Thyroid gland (tissue), 4 donors: ENCODE measurements at regions not wholly inside any gene's neighbourhood (a gene's known extent, or its start where the extent isn't known, plus 50 kb on each side); places are given as distances from the start of the nearest gene placed in this dataset.

Source experiments
- CTCF ChIP-seq, 6 experiments: fragments of 200-600 bp in 3 of 6; fragments of 450-650 bp in 3 of 6; sonication (generic) in 3 of 6; IDR thresholded peaks; one replicate each; pipeline ENCODE4 v1.5.1; 2016 to 2019; ENCODE audit warnings: antibody characterized with exemption in 6 of 6, mild to moderate bottlenecking in 2 of 6, inconsistent platforms in 1 of 6, moderate library complexity in 1 of 6
- POLR2A ChIP-seq, 2 donors: fragments of 450-650 bp; IDR thresholded peaks; one replicate each; pipeline ENCODE4 v1.6.1; 2017; ENCODE audit warnings: antibody characterized with exemption in 2 of 2, mild to moderate bottlenecking in 2 of 2, moderate library complexity in 1 of 2

DNA sequence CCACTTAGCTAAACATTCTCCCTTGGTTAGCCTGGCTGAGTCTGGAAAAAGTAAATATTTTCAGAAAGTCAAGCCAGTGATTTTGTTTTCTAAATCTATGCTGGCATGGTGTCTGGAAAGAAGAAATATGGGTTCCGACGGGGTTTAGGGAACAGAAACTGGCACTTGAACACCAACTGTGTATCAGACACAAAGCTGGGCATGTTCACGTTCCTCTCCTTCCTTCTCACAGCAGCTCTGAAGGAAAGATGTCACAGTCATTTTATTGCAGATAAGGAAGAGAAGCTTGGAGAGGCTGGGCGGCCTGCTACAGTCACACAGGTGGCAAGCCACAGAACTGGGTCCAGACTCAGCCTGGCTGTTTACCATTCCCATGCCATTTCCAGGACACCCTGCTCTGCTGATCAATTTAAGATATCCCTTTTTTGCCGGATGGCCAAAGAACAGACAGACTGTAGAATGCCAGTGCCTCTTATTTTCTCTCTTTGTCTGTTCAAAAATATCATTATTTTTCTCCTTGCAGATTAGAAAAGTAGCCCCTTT is 118.8 kb downstream of the HERPUD2 start:
- TF ChIP-seq POLR2A (IDR thresholded peaks at IDR 0.05) (no peak), CTCF (IDR thresholded peaks at IDR 0.05) (no peak)
